IMR-90 (cell line): ENCODE measurements at regions not wholly inside any gene's neighbourhood (a gene's known extent, or its start where the extent isn't known, plus 50 kb on each side); places are given as distances from the start of the nearest gene placed in this dataset.

ENCODE experiments used
- ATAC-seq: fragments of 200-7000 bp; cut with Tn5 transposase; 2 replicates; pipeline ENCODE4 v1.9.1; 2020; ENCODE audit warnings: low read depth, mild to moderate bottlenecking, moderate library complexity
- BruUV-seq: library from RNA; stranded (reverse); fragments of 400-500 nt; replicated peaks from 2 replicates; lab custom pipeline; 2021; lab: Mats Ljungman, UMichigan
- CTCF ChIA-PET: fragments of 300-600 bp; formaldehyde crosslinking; extraction: SDS; loops from one replicate; lab custom pipeline; 2021; ENCODE audit warnings: antibody characterized with exemption; lab: Yijun Ruan, JAX
- POLR2A ChIA-PET: fragments of 300-600 bp; sonication (Branson Sonifier 250); formaldehyde crosslinking; loops from one replicate; lab custom pipeline; 2022; ENCODE audit warnings: antibody characterized with exemption; ENCODE audit not compliant: unreplicated experiment; lab: Charles Lee
- DNase-seq: peaks from one replicate; pipeline ENCODE4 v3.0.0; 2013
- H2AFZ ChIP-seq: replicated peaks from 2 replicates; pipeline ENCODE3; 2013; ENCODE audit warnings: low read length, mild to moderate bottlenecking; ENCODE audit not compliant: poor library complexity
- H2AK5ac ChIP-seq: 2 replicates; pipeline ENCODE4 v1.6.1; 2013; ENCODE audit warnings: low read depth, low read length, inconsistent platforms
- H2AK9ac ChIP-seq: replicated peaks from 2 replicates; pipeline ENCODE3; 2013; ENCODE audit warnings: mild to moderate bottlenecking, low read depth, low read length, moderate library complexity; ENCODE audit not compliant: poor library complexity
- H2BK120ac ChIP-seq: 2 replicates; pipeline ENCODE4 v1.6.1; 2013; ENCODE audit warnings: low read depth, low read length, inconsistent platforms
- H2BK15ac ChIP-seq: 3 replicates; pipeline ENCODE4 v1.6.1; 2013; ENCODE audit warnings: low read depth, low read length, inconsistent platforms
- H2BK20ac ChIP-seq: 2 replicates; pipeline ENCODE4 v1.6.1; 2013; ENCODE audit warnings: low read depth, mild to moderate bottlenecking, inconsistent platforms, low read length, moderate library complexity
- H2BK5ac ChIP-seq: 2 replicates; pipeline ENCODE4 v1.6.1; 2013; ENCODE audit warnings: mild to moderate bottlenecking, low read depth, low read length, inconsistent platforms; ENCODE audit not compliant: poor library complexity, severe bottlenecking
- H3K14ac ChIP-seq: replicated peaks from 2 replicates; pipeline ENCODE4 v1.6.1; 2013; ENCODE audit warnings: low read depth, low read length, inconsistent platforms
- H3K18ac ChIP-seq: 2 replicates; pipeline ENCODE4 v1.6.1; 2013; ENCODE audit warnings: low read depth, low read length, control low read depth
- H3K23ac ChIP-seq: 2 replicates; pipeline ENCODE4 v1.6.1; 2013; ENCODE audit warnings: low read depth, low read length, inconsistent platforms
- H3K27ac ChIP-seq: 2 replicates; pipeline ENCODE4 v1.5.1; 2013; ENCODE audit warnings: mild to moderate bottlenecking, control low read depth, low read length; ENCODE audit not compliant: insufficient read depth
- H3K27me3 ChIP-seq: 2 replicates; pipeline ENCODE4 v1.6.1; 2013; ENCODE audit warnings: low read length; ENCODE audit not compliant: control insufficient read depth, insufficient read depth
- H3K36me3 ChIP-seq: 2 replicates; pipeline ENCODE4 v1.6.1; 2013; ENCODE audit warnings: low read length, mixed read lengths; ENCODE audit not compliant: control insufficient read depth, insufficient read depth
- H3K4ac ChIP-seq: 2 replicates; pipeline ENCODE4 v1.6.1; 2013; ENCODE audit warnings: low read depth, low read length, inconsistent platforms
- H3K4me1 ChIP-seq: 2 replicates; pipeline ENCODE4 v1.6.1; 2013; ENCODE audit warnings: low read length, mixed read lengths; ENCODE audit not compliant: control insufficient read depth, insufficient read depth
- H3K4me2 ChIP-seq: 2 replicates; pipeline ENCODE4 v1.6.1; 2013; ENCODE audit warnings: low read depth, mild to moderate bottlenecking, control low read depth, low read length, moderate library complexity
- H3K4me3 ChIP-seq: 2 replicates; pipeline ENCODE4 v1.5.1; 2013; ENCODE audit warnings: low read depth, mild to moderate bottlenecking, control low read depth, low read length, moderate library complexity; ENCODE audit not compliant: insufficient read depth
- H3K56ac ChIP-seq: 2 replicates; pipeline ENCODE4 v1.6.1; 2013; ENCODE audit warnings: low read length, inconsistent platforms; ENCODE audit not compliant: insufficient read depth; ENCODE audit errors: extremely low read depth
- H3K79me1 ChIP-seq, 2 experiments: 2 replicates each; pipeline ENCODE4 v1.6.1; 2013; ENCODE audit warnings: low read length in 2 of 2, inconsistent platforms in 1 of 2, low read depth in 1 of 2
- H3K9ac ChIP-seq: 2 replicates; pipeline ENCODE4 v1.6.1; 2013; ENCODE audit warnings: low read depth, low read length, control low read depth
- H3K9me1 ChIP-seq: 2 replicates; pipeline ENCODE4 v1.6.1; 2013; ENCODE audit warnings: low read length, inconsistent platforms; ENCODE audit not compliant: insufficient read depth
- H3K9me3 ChIP-seq: 2 replicates; pipeline ENCODE4 v1.6.1; 2013; ENCODE audit warnings: low read length; ENCODE audit not compliant: control insufficient read depth, insufficient read depth
- H4K20me1 ChIP-seq: 2 replicates; pipeline ENCODE4 v1.6.1; 2013; ENCODE audit warnings: low read length, inconsistent platforms; ENCODE audit not compliant: insufficient read depth
- H4K5ac ChIP-seq: 2 replicates; pipeline ENCODE4 v1.6.1; 2013; ENCODE audit warnings: mild to moderate bottlenecking, low read depth, low read length, control low read depth
- H4K8ac ChIP-seq, 2 experiments: 2 replicates each; pipeline ENCODE4 v1.6.1; 2013; ENCODE audit warnings: low read depth in 2 of 2, low read length in 2 of 2, control low read depth in 1 of 2, inconsistent platforms in 1 of 2
- H4K91ac ChIP-seq: 2 replicates; pipeline ENCODE4 v1.6.1; 2013; ENCODE audit warnings: low read depth, low read length, inconsistent platforms; ENCODE audit not compliant: insufficient read depth
- CEBPB ChIP-seq: IDR thresholded peaks from 2 replicates; pipeline ENCODE4 v1.6.1; 2012; ENCODE audit warnings: low read depth, low read length, improper control_type of control experiment
- CHD1 ChIP-seq: IDR thresholded peaks from 2 replicates; pipeline ENCODE4 v1.6.1; 2012; ENCODE audit warnings: low read depth, low read length, improper control_type of control experiment
- ELK1 ChIP-seq: fragments of 150-350 bp; IDR thresholded peaks from 2 replicates; pipeline ENCODE4 v1.6.1; 2016; ENCODE audit warnings: low read depth, mild to moderate bottlenecking, low read length, moderate library complexity, borderline replicate concordance
- MAFK ChIP-seq: IDR thresholded peaks from 2 replicates; pipeline ENCODE4 v1.6.1; 2012; ENCODE audit warnings: low read depth, low read length, improper control_type of control experiment
- MXI1 ChIP-seq: IDR thresholded peaks from 2 replicates; pipeline ENCODE4 v1.6.1; 2012; ENCODE audit warnings: low read depth, mild to moderate bottlenecking, low read length, moderate library complexity, borderline replicate concordance
- POLR2A ChIP-seq: IDR thresholded peaks from 2 replicates; pipeline ENCODE4 v1.6.1; 2012; ENCODE audit warnings: mild to moderate bottlenecking, low read depth, low read length
- RCOR1 ChIP-seq: IDR thresholded peaks from 2 replicates; pipeline ENCODE4 v1.6.1; 2012; ENCODE audit warnings: mild to moderate bottlenecking, low read length, improper control_type of control experiment; ENCODE audit not compliant: insufficient replicate concordance
- SMC3 ChIP-seq: fragments of 150-350 bp; IDR thresholded peaks from 2 replicates; pipeline ENCODE4 v1.6.1; 2016; ENCODE audit warnings: low read depth, mild to moderate bottlenecking, antibody characterized with exemption, low read length, moderate library complexity
- USF2 ChIP-seq: fragments of 150-350 bp; IDR thresholded peaks from 2 replicates; pipeline ENCODE4 v1.6.1; 2017; ENCODE audit warnings: mild to moderate bottlenecking, antibody characterized with exemption, low read length, low read depth
- WGBS, 2 experiments: methylation state at CpG; one replicate each; pipeline versions ENCODE4 v1.1.5 to v1.1.7; 2013; ENCODE audit warnings: missing lambda C conversion rate in 2 of 2; ENCODE audit not compliant: insufficient read length in 1 of 2; ENCODE audit errors: extremely low coverage in 2 of 2; 5-methylcytosine and 5-hydroxymethylcytosine counted together
- dilution Hi-C: fragments of 300-500 bp; cut with HindIII; formaldehyde crosslinking; loops from one replicate; pipeline ENCODE4 v1.14.3; 2018; ENCODE audit warnings: low sequenced_read_pairs; ENCODE audit not compliant: unreplicated experiment
- in situ Hi-C: fragments of 300-500 bp; cut with MboI; formaldehyde crosslinking; loops from 3 replicates; pipeline ENCODE4 v1.14.3; 2019; ENCODE audit warnings: low sequenced_read_pairs, inconsistent platforms, mixed read lengths
- intact Hi-C: fragments of 100-400 bp; cut with micrococcal nuclease; formaldehyde crosslinking; loops from 2 replicates; pipeline ENCODE4 v1.10.0; 2022

GRCh38 chr19:29890392-29890791, 51.6 kb upstream of the URI1 start:
- Histone ChIP-seq H4K91ac (no peak overlapping the region), H3K79me1 (no peaks in the 10 kb centered on the region), H2AK9ac (no peak overlapping the region), H2AK5ac (no peak overlapping the region), H3K4me2 (no peak overlapping the region), H3K9me3 (no peaks in the 10 kb centered on the region), H3K27me3 (no peaks in the 10 kb centered on the region), H2BK5ac (peak overlapping the region; percentile 24), H3K36me3 (no peaks in the 10 kb centered on the region), H3K18ac (no peak overlapping the region), H2BK20ac (no peak overlapping the region), H3K4me3 (no peak overlapping the region), H3K4me1 (no peaks in the 10 kb centered on the region), H3K9me1 (no peaks in the 10 kb centered on the region), H3K23ac (no peak overlapping the region), H3K14ac (no peak overlapping the region), H2BK120ac (no peak overlapping the region), H3K27ac (no peak overlapping the region), H4K5ac (no peak overlapping the region), H2AFZ (no peak overlapping the region), H3K4ac (no peak overlapping the region), H2BK15ac (no peak overlapping the region), H3K56ac (no peak overlapping the region), H4K8ac (no peak overlapping the region), H3K9ac (no peak overlapping the region), H4K20me1 (no peaks in the 10 kb centered on the region)
- DNase-seq (no peak), ATAC-seq (no peak)
- ChIA-PET CTCF (no interaction called here), POLR2A (no interaction called here)
- 54% methylated on average over 1 of the region's 1 CpG; no CpG with 5 or more reads in 1 of the 2 experiments for WGBS, 2 experiments
- BruUV-seq: no TSS peak
- dilution Hi-C loops: no loop called here
- no peak for TF ChIP-seq ELK1
- no peak for TF ChIP-seq CHD1
- TF ChIP-seq POLR2A: no peak
- TF ChIP-seq RCOR1: no peak
- TF ChIP-seq SMC3: no peak
- no peak for TF ChIP-seq MXI1
- TF ChIP-seq USF2: no peak
- no peak for TF ChIP-seq CEBPB
- no peak for TF ChIP-seq MAFK
- intact Hi-C loops: no loop called here
- in situ Hi-C loops: loop anchor here (25.0 kb wide), 1 partner anchor 747 kb away; no protein-coding TSS in a partner anchor
